ENCODE measurements at regions not wholly inside any gene's neighbourhood (a gene's known extent, or its start where the extent isn't known, plus 50 kb on each side); places are given as distances from the start of the nearest gene placed in this dataset.

- Histone ChIP-seq H3K27ac (ENCODE audit: low read depth in 1 of 2, low read length in 2 of 2) (no peak overlapping the region), H3K4me1 (ENCODE audit: control insufficient read depth in 4 of 4, insufficient read depth in 4 of 4, low read length in 3 of 4) (no peaks in the 10 kb centered on the region)
Observed at GRCh38 chrX:42117318-42117717, 194.0 kb upstream of the CASK start.

More at GRCh38 chrX:42117318-42117717, 194.0 kb upstream of the CASK start:
- Histone ChIP-seq H3K9ac (ENCODE audit: low read depth in 1 of 2, low read length in 2 of 2) (no peak overlapping the region), H3K4me3 (ENCODE audit: low read depth in 1 of 3, low read length in 3 of 3) (no peak overlapping the region), H3K27me3 (ENCODE audit: control insufficient read depth in 4 of 4, insufficient read depth in 4 of 4, low read length in 3 of 4) (no peaks in the 10 kb centered on the region), H3K36me3 (ENCODE audit: control insufficient read depth in 4 of 4, insufficient read depth in 3 of 4, low read depth in 1 of 4, low read length in 3 of 4) (no peaks in the 10 kb centered on the region), H3K9me3 (ENCODE audit: control insufficient read depth in 4 of 4, low read length in 3 of 4) (no peaks in the 10 kb centered on the region)
- no peak for DNase-seq (ENCODE audit: low spot score)
- no peak for TF ChIP-seq EGR1 (IDR thresholded peaks at IDR 0.05; ENCODE audit: low read depth in 2 of 2)
- no peak for TF ChIP-seq SP1 (IDR thresholded peaks at IDR 0.05)
- no peak for TF ChIP-seq HNF4G (IDR thresholded peaks at IDR 0.05)
- TF ChIP-seq FOXA1 (IDR thresholded peaks at IDR 0.05): no peak
- TF ChIP-seq CTCF (IDR thresholded peaks at IDR 0.05; ENCODE audit: low read depth, low read length, missing input control): no peak
- no peak for TF ChIP-seq ATF3 (IDR thresholded peaks at IDR 0.05)
- TF ChIP-seq RXRA (IDR thresholded peaks at IDR 0.05): no peak
- no peak for TF ChIP-seq ZBTB33 (IDR thresholded peaks at IDR 0.05)
- TF ChIP-seq GABPA (IDR thresholded peaks at IDR 0.05 in 1 of 2, conservative IDR thresholded peaks at IDR 0.05 in 1 of 2): no peak
- no peak for TF ChIP-seq JUND (IDR thresholded peaks at IDR 0.05)
- no peak for TF ChIP-seq REST (IDR thresholded peaks at IDR 0.05)
- no peak for TF ChIP-seq NR2F2 (IDR thresholded peaks at IDR 0.05)
- no peak for TF ChIP-seq TAF1 (conservative IDR thresholded peaks at IDR 0.05)
- TF ChIP-seq YY1 (IDR thresholded peaks at IDR 0.05): no peak
- TF ChIP-seq FOXA2 (IDR thresholded peaks at IDR 0.05): no peak
- WGBS: 84% methylated on average over 2 of the region's 2 CpGs
